ENCODE measurements at regions not wholly inside any gene's neighbourhood (a gene's known extent, or its start where the extent isn't known, plus 50 kb on each side); places are given as distances from the start of the nearest gene placed in this dataset.

- no TSS peak for BruUV-seq (replicated peaks)
- CTCF ChIA-PET, result no interaction called here
Observed at GRCh38 chr13:44807449-44808034, 181.7 kb downstream of the NUFIP1 start.

GRCh38 chr13:44806826-44807225 is 182.4 kb downstream of the NUFIP1 start:
- no peak for DNase-seq (ENCODE audit: low spot score)
- Histone ChIP-seq H3K27me3 (replicated peaks; ENCODE audit: insufficient read depth, low read depth, low read length, poor library complexity) (no peaks in the 10 kb centered on the region), H3K4me3 (ENCODE audit: low read depth, low read length, poor library complexity, severe bottlenecking) (no peak overlapping the region), H3K36me3 (ENCODE audit: insufficient read depth, low read length, poor library complexity, severe bottlenecking) (no peaks in the 10 kb centered on the region), H3K4me1 (ENCODE audit: insufficient read depth, low read length, poor library complexity, severe bottlenecking) (no peaks in the 10 kb centered on the region), H3K9me3 (ENCODE audit: low read depth, low read length, poor library complexity, severe bottlenecking) (no peaks in the 10 kb centered on the region), H3K27ac (ENCODE audit: low read depth, low read length, poor library complexity, severe bottlenecking) (no peak overlapping the region)
- POLR2A ChIA-PET (ENCODE audit: low non-redundant PET), result no interaction called here
- intact Hi-C loops (cut with micrococcal nuclease; ENCODE audit: unreplicated experiment), result no loop called here
- no peak for TF ChIP-seq EZH2 (IDR thresholded peaks at IDR 0.05; ENCODE audit: borderline replicate concordance, low read depth, low read length, poor library complexity, severe bottlenecking)
- TF ChIP-seq CTCF (conservative IDR thresholded peaks at IDR 0.05; ENCODE audit: low read depth, low read length), result no peak
- no TSS peak for BruUV-seq (replicated peaks)
- CTCF ChIA-PET, result no interaction called here

More at GRCh38 chr13:44807449-44808034, 181.7 kb downstream of the NUFIP1 start:
- no peaks in the 10 kb centered on the region for H3K4me1 ChIP-seq (ENCODE audit: insufficient read depth, low read length, poor library complexity, severe bottlenecking)
- H3K4me3 ChIP-seq (ENCODE audit: low read depth, low read length, poor library complexity, severe bottlenecking), result no peak overlapping the region
- no peaks in the 10 kb centered on the region for H3K36me3 ChIP-seq (ENCODE audit: insufficient read depth, low read length, poor library complexity, severe bottlenecking)
- POLR2A ChIA-PET (ENCODE audit: low non-redundant PET), result no interaction called here
- intact Hi-C loops (cut with micrococcal nuclease; ENCODE audit: unreplicated experiment), result no loop called here
- DNase-seq (ENCODE audit: low spot score), result no peak
- H3K9me3 ChIP-seq (ENCODE audit: low read depth, low read length, poor library complexity, severe bottlenecking), result no peaks in the 10 kb centered on the region
- H3K27ac ChIP-seq (ENCODE audit: low read depth, low read length, poor library complexity, severe bottlenecking), result no peak overlapping the region
- TF ChIP-seq CTCF (conservative IDR thresholded peaks at IDR 0.05; ENCODE audit: low read depth, low read length) (no peak), EZH2 (IDR thresholded peaks at IDR 0.05; ENCODE audit: borderline replicate concordance, low read depth, low read length, poor library complexity, severe bottlenecking) (no peak)
- H3K27me3 ChIP-seq (replicated peaks; ENCODE audit: insufficient read depth, low read depth, low read length, poor library complexity), result no peaks in the 10 kb centered on the region

- ChIA-PET CTCF (interaction anchor here (0.6 kb wide), 1 partner anchor 298 kb away, joined by 3 read pairs; no protein-coding TSS in a partner anchor), POLR2A (ENCODE audit: low non-redundant PET) (no interaction called here)
- H3K36me3 ChIP-seq (ENCODE audit: insufficient read depth, low read length, poor library complexity, severe bottlenecking), result no peaks in the 10 kb centered on the region
- BruUV-seq (replicated peaks), result no TSS peak
- no peak overlapping the region for H3K4me3 ChIP-seq (ENCODE audit: low read depth, low read length, poor library complexity, severe bottlenecking)
- H3K27me3 ChIP-seq (replicated peaks; ENCODE audit: insufficient read depth, low read depth, low read length, poor library complexity), result no peaks in the 10 kb centered on the region
- no peak overlapping the region for H3K27ac ChIP-seq (ENCODE audit: low read depth, low read length, poor library complexity, severe bottlenecking)
- no peaks in the 10 kb centered on the region for H3K4me1 ChIP-seq (ENCODE audit: insufficient read depth, low read length, poor library complexity, severe bottlenecking)
- intact Hi-C loops (cut with micrococcal nuclease; ENCODE audit: unreplicated experiment), result no loop called here
- no peak for DNase-seq (ENCODE audit: low spot score)
- no peaks in the 10 kb centered on the region for H3K9me3 ChIP-seq (ENCODE audit: low read depth, low read length, poor library complexity, severe bottlenecking)
- TF ChIP-seq EZH2 (IDR thresholded peaks at IDR 0.05; ENCODE audit: borderline replicate concordance, low read depth, low read length, poor library complexity, severe bottlenecking) (no peak), CTCF (conservative IDR thresholded peaks at IDR 0.05; ENCODE audit: low read depth, low read length) (no peak)
Observed at GRCh38 chr13:44805585-44805984, 183.7 kb downstream of the NUFIP1 start.
